SK-N-DZ (cell line): ENCODE measurements at regions not wholly inside any gene's neighbourhood (a gene's known extent, or its start where the extent isn't known, plus 50 kb on each side); places are given as distances from the start of the nearest gene placed in this dataset.
A peak's percentile ranks its signal among the peaks of the same experiment; 100 is the strongest.
"Not testable (repeated sequence)": the region's sequence is repeated elsewhere in the genome, so short reads cannot be mapped to it uniquely, and the experiment has no call there.

Source experiments
- DNase-seq: peaks from one replicate; pipeline ENCODE4 v3.0.0-alpha.2; 2015; ENCODE audit warnings: low spot score

GRCh38 chr9:12403721-12404120 is 289.5 kb upstream of the TYRP1 start:
- no peak for DNase-seq

GRCh38 chr9:12413986-12414385 is 279.2 kb upstream of the TYRP1 start:
- no peak for DNase-seq

GRCh38 chr9:12414514-12414913 is 278.7 kb upstream of the TYRP1 start:
- no peak for DNase-seq

GRCh38 chr9:12415361-12415760 is 277.8 kb upstream of the TYRP1 start:
- DNase-seq, result no peak

GRCh38 chr9:12416716-12417115 is 276.5 kb upstream of the TYRP1 start:
- DNase-seq, result no peak

- DNase-seq, result no peak
Measured at GRCh38 chr9:12424243-12424642, 268.9 kb upstream of the TYRP1 start.

- no peak for DNase-seq
Measured at GRCh38 chr9:12425878-12426864, 267.0 kb upstream of the TYRP1 start.

GRCh38 chr9:12439267-12439666 is 253.9 kb upstream of the TYRP1 start:
- DNase-seq, result no peak

GRCh38 chr9:12441080-12441479 is 252.1 kb upstream of the TYRP1 start:
- DNase-seq, result not testable (repeated sequence)

GRCh38 chr9:12441506-12441905 is 251.7 kb upstream of the TYRP1 start:
- no peak for DNase-seq

GRCh38 chr9:12448246-12448645 is 244.9 kb upstream of the TYRP1 start:
- no peak for DNase-seq

GRCh38 chr9:12457237-12457636 is 235.9 kb upstream of the TYRP1 start:
- DNase-seq, result no peak

- no peak for DNase-seq
Measured at GRCh38 chr9:12461763-12462460, 231.3 kb upstream of the TYRP1 start.

- no peak for DNase-seq
Measured at GRCh38 chr9:12462861-12463260, 230.3 kb upstream of the TYRP1 start.

- DNase-seq, result no peak
Measured at GRCh38 chr9:12463641-12464040, 229.5 kb upstream of the TYRP1 start.

GRCh38 chr9:12464400-12464799 is 228.8 kb upstream of the TYRP1 start:
- DNase-seq, result no peak

GRCh38 chr9:12464910-12465512 is 228.2 kb upstream of the TYRP1 start:
- DNase-seq, result peak; percentile 9

GRCh38 chr9:12469084-12469483 is 224.1 kb upstream of the TYRP1 start:
- no peak for DNase-seq

GRCh38 chr9:12494411-12494810 is 198.8 kb upstream of the TYRP1 start:
- DNase-seq, result peak; percentile 81

- no peak for DNase-seq
Measured at GRCh38 chr9:12497790-12498189, 195.4 kb upstream of the TYRP1 start.

- DNase-seq, result no peak
Measured at GRCh38 chr9:12502520-12502919, 190.7 kb upstream of the TYRP1 start.

- DNase-seq, result no peak
Measured at GRCh38 chr9:12503606-12504122, 189.5 kb upstream of the TYRP1 start.
